NCI-H82 treated with DMSO at 0.1 percent for 48 hours (cell line): ENCODE measurements at regions not wholly inside any gene's neighbourhood (a gene's known extent, or its start where the extent isn't known, plus 50 kb on each side); places are given as distances from the start of the nearest gene placed in this dataset.
A peak's percentile ranks its signal among the peaks of the same experiment; 100 is the strongest.

Experiments
- DNase-seq: peaks from one replicate; lab custom pipeline; 2025; ENCODE audit not compliant: unreplicated experiment; lab: John Stamatoyannopoulos, UW

GRCh38 chr16:5527817-5528216 is 430.2 kb upstream of the EEF2KMT start:
- no peak for DNase-seq

DNA sequence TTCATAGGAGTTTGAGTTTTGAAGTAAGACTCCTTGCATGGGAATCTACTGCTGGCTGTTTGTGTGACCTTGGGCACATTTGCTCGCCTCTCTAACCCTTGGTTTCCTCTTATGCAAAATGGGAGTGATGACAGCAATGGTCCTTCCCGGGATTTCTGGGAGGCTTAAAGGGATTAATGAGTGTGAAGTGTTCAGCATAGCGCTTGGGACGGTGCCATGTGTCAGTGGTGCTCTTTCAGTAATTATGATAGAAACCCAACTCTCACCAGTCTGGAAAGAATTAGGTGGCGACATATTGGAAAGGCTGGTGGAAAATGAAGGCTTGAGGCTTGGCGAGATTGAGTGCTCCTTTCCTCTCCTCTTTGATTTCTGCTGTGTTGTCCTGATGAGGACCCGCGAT is 429.2 kb upstream of the EEF2KMT start:
- DNase-seq, result peak; percentile 44

DNA sequence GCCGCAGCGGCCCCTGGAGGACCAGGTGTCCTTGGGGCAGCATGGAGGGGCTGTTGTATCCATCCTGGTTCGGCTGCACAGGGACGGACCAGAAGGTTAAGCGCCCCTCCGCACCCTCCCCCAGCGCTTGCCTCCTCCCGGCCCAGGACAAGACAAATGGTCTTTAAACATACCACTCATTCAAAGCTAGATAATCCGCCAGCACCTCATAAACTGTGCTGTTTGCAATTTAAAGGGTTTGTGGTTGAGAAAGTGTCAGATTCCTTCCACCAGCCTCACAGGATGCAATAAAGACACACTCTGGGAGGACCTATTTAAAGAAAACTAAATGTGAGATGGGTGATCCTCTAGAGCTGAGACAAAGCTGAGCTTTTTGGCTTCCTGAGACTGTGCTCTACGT is 426.2 kb upstream of the EEF2KMT start:
- DNase-seq, result no peak

- no peak for DNase-seq
Observed at GRCh38 chr16:5516115-5516514, 418.5 kb upstream of the EEF2KMT start.

GRCh38 chr16:5512014-5512413 is 414.4 kb upstream of the EEF2KMT start:
- no peak for DNase-seq

GRCh38 chr16:5510819-5511370 is 413.3 kb upstream of the EEF2KMT start:
- DNase-seq, result no peak

DNA sequence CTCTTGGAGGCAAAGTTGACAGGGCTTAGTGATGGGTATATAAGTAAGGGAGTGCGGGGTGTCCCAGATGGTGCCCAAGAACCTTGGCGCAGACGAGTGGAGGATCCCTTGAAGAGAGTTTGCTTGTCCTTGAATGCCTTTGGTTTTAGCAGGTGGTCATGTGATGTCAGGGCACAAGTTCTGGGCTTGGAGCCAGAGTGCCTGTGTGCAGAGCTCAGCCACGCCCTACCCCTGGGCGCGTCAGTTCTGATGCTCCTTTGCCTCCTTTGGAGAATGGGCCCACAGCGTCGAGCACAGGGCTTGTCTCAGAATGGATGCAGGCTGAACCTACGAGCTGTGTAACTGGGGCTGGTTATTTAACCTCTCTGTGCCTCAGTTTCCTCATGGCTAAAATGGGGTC is 412.2 kb upstream of the EEF2KMT start:
- no peak for DNase-seq

DNA sequence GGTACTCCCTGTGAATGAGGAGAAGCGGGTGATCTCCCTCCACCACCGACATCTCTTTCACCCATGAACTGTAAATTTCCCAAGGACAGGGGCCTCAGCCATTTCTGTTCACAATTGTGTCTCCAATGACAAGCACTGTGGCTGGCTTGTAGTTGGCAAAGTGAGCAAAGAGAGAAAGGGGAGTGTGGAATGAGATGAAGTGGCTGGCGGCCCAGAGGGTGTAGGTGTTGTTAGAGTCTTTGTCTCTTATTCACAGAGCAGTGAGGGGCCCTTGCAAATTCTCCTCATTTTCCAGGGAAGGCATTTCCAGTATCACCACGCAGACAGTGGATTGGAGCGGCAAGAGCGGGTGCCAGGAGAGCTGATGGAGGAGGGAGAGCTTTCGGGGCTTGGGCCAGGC is 411.7 kb upstream of the EEF2KMT start:
- DNase-seq, result no peak

DNA sequence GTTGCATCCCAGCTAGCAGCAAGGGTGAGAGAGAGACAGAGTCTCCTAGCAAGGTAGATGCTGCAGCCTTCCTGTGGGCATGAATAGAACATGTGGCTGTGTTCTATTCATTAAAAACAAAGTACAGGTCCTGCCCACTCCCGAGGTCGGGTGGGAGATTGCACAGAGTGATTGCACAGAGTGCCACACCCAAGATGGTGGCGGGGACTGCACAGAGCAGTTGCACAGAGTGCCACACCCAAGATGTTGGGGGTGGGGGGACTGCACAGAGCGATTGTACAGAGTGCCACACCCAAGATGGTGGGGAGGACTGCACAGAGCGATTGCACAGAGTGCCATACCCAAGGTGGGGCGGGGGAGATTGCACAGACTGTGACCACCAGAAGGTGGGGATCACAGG is 410.8 kb upstream of the EEF2KMT start:
- no peak for DNase-seq

- no peak for DNase-seq
Observed at GRCh38 chr16:5506021-5506420, 408.4 kb upstream of the EEF2KMT start.

DNA sequence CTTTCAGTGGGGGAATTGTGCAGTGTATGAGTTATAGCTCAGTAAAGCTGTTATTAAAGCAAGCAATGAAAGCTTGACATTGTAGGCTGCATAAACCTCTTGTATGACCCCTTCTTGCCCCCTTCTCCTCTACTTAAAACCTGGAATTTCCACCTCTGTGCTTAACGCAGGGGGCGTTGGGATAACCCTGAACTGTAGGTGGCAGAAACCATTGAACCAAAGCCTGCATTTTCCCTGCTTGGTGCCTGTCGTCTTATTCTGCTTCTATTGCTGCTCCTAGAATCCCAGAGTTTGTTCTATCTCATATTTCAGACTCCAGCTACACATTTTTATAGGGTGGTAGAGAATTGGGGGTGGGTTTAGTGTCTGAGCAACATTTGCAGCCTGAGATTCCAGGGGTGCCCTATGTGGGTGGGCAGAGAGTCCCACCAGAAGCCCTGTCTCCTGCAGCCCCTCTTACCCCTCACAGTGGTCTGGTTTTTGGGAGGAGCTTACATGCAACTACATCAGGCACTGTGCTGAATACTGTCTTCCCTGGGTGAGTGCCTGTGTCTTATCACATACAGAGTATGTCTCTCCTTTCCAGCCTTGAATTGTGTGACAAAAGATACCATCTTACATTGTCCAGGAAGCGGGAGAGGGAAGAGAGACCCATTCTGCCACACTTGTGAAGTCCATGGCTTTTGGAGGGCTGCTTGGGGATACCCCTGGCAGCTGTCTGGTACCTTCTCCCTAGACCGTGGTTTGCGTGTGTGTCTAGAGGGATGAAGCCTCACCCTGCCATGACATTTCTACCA is 407.7 kb upstream of the EEF2KMT start:
- no peak for DNase-seq

GRCh38 chr16:5504064-5504781 is 406.6 kb upstream of the EEF2KMT start:
- DNase-seq, result peak; percentile 43

GRCh38 chr16:5502944-5503343 is 405.3 kb upstream of the EEF2KMT start:
- DNase-seq, result no peak

DNA sequence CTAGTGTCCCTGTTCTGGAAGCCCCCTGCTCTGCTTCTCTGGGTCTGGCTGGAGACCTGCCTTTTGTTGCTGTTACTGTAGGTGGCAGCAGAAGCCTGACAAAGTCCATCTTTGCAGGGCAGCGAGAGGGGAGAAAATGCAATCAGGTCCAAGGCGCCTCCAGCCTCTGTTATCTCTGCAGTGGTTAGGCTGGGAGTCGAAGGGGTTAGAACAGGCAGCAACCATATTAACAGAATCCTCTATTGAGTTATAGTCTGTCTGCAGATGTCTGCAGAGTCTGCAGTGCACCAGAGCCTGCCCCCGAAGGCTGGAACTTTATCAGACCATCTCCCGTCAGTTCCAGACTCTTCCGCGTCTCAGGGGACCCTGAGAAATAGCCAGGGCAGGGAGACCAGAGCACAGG is 404.9 kb upstream of the EEF2KMT start:
- DNase-seq, result peak; percentile 40

DNA sequence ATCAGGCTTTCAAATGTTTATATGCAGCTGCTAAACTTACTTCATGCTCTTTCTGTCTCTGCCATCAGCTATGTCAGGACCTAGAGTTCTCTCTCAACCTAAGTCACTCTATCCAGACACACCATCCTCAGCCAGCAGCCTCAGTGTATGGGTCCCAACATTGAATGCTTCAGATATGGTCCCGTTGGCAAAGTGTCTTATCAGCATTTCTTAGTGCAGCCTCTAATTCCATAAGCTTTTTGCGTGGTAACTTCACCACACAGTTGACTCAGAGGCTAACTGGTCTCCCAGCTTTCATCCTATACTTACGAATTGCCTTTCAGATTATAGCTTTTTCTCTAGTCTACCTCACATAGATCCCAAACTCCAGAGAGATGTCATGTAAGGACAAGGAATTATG is 402.9 kb upstream of the EEF2KMT start:
- no peak for DNase-seq

- DNase-seq, result no peak
Observed at GRCh38 chr16:5498562-5498961, 401.0 kb upstream of the EEF2KMT start.

DNA sequence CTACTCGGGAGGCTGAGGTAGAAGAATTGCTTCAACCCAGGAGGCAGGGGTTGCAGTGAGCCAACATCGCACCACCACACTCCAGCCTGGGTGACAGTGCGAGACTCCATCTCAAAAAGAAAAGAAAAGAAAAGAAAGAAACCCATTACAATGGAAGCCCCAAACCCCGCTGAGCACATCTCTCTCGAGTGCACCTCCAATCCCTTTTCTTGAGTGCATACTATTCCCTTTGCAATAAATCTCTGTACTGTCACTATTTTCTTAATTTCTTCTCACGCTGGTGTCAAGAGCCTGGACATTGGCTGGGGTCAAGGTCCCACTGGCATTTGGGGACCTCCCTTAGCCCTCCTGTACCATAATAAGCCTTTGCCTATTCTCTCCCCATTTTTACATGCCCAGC is 398.4 kb upstream of the EEF2KMT start:
- DNase-seq, result no peak

DNA sequence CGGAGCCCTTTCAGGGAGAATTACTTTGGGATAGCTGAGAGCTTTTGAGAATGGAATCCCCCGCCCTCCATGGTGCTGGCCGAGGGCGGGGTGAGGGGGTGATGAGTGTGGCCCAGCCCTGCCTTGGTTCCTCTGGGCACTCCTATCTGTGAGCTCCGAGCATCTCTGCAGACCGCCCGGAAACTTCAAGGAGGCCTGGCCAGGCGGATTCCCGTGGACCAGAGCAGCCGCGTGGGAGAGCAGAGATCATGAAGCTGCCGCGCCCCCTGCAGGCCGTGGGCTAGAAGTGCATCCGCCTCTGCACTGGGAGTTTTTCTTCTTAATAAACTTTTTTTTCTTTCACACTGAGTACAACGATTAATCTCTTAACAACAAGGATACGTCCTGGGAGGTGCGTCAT is 392.9 kb upstream of the EEF2KMT start:
- DNase-seq, result peak; percentile 10

GRCh38 chr16:5488581-5488980 is 391.0 kb upstream of the EEF2KMT start:
- DNase-seq, result no peak

GRCh38 chr16:5487728-5488127 is 390.1 kb upstream of the EEF2KMT start:
- no peak for DNase-seq

DNA sequence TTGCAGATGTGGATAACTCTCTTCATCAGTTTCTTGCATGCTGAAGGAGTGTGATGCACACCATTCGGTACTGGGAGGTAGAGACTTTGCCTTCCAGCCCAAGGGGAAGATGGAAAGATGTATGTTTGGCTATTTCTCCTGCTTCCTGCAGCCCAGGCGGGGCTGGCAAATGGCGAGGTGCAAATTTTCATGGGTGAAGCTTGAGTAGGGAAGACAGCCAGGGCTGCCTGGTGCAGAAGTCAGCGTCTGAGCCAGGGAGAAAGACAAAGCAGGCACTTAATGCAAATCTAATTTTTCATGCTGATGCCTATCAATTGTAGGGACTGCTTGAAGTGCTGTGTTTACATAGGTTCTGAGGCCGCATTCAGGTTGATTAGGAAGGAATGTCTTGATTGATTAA is 384.7 kb upstream of the EEF2KMT start:
- no peak for DNase-seq

DNA sequence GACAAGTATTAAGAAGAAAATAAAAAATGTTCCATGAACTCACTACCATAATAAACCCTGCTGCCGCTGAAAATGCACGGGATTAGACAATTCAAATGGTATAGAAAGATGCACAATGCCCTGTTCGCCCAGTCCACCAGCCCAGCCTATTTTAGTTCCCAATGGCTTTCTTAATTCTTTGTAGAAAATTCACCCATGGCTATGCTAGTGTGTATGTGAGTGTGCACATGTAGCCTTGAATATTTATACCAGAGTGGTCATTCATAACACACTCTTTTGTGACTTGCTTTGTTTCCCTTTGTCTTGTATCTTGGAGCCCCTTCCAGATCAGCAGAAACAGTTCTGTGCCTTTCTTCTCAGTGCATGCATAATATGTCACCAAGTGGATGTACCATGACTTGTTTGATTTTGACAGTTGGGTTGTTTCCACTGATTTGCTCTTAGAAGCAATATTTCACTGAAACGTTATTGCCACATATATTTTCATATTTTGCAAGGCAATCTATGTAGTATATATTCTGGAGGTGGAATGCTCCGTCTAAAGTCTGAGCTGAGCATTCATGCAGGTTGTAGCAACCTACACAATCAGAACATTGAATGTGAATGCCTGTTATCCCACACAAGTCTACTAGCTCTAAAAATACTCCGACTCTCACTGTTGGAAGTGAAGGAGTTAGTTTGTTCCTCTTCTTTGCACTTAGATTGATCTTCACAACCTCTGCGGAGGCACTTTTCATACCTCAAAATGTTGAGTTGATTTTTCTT is 383.0 kb upstream of the EEF2KMT start:
- DNase-seq, result no peak
